ENCODE measurements at regions not wholly inside any gene's neighbourhood (a gene's known extent, or its start where the extent isn't known, plus 50 kb on each side); places are given as distances from the start of the nearest gene placed in this dataset.

GRCh38 chr12:98058838-98059237, 456.6 kb upstream of the TMPO start:
- no peak for DNase-seq (ENCODE audit: low read depth)

- DNase-seq (ENCODE audit: low read depth), result no peak
Observed at GRCh38 chr12:98059659-98060343, 455.6 kb upstream of the TMPO start.

GRCh38 chr12:98060411-98060810, 455.0 kb upstream of the TMPO start:
- DNase-seq (ENCODE audit: low read depth), result no peak

GRCh38 chr12:98062464-98063245, 452.7 kb upstream of the TMPO start:
- DNase-seq (ENCODE audit: low read depth), result no peak

- DNase-seq (ENCODE audit: low read depth), result no peak
Observed at GRCh38 chr12:98064501-98064900, 450.9 kb upstream of the TMPO start.

GRCh38 chr12:98067795-98068194, 447.6 kb upstream of the TMPO start:
- DNase-seq (ENCODE audit: low read depth), result no peak

GRCh38 chr12:98073610-98074009, 441.8 kb upstream of the TMPO start:
- DNase-seq (ENCODE audit: low read depth), result no peak

GRCh38 chr12:98074286-98074685, 441.1 kb upstream of the TMPO start:
- DNase-seq (ENCODE audit: low read depth), result no peak

GRCh38 chr12:98084391-98084790, 431.0 kb upstream of the TMPO start:
- DNase-seq (ENCODE audit: low read depth), result no peak

- DNase-seq (ENCODE audit: low read depth), result no peak
Observed at GRCh38 chr12:98085046-98085755, 430.2 kb upstream of the TMPO start.

- no peak for DNase-seq (ENCODE audit: low read depth)
Observed at GRCh38 chr12:98090731-98091130, 424.7 kb upstream of the TMPO start.

GRCh38 chr12:98096436-98096835, 419.0 kb upstream of the TMPO start:
- no peak for DNase-seq (ENCODE audit: low read depth)

GRCh38 chr12:98106031-98106683, 409.2 kb upstream of the TMPO start:
- DNase-seq (ENCODE audit: low read depth), result no peak

- DNase-seq (ENCODE audit: low read depth), result no peak
Observed at GRCh38 chr12:98109266-98109665, 406.1 kb upstream of the TMPO start.

- no peak for DNase-seq (ENCODE audit: low read depth)
Observed at GRCh38 chr12:98110536-98110935, 404.9 kb upstream of the TMPO start.

GRCh38 chr12:98113548-98113947, 401.8 kb upstream of the TMPO start:
- DNase-seq (ENCODE audit: low read depth), result no peak

- no peak for DNase-seq (ENCODE audit: low read depth)
Observed at GRCh38 chr12:98121963-98122362, 393.4 kb upstream of the TMPO start.

GRCh38 chr12:98123021-98123461, 392.3 kb upstream of the TMPO start:
- no peak for DNase-seq (ENCODE audit: low read depth)

- DNase-seq (ENCODE audit: low read depth), result no peak
Observed at GRCh38 chr12:98126637-98127335, 388.6 kb upstream of the TMPO start.

GRCh38 chr12:98127336-98127679, 388.1 kb upstream of the TMPO start:
- DNase-seq (ENCODE audit: low read depth), result no peak

GRCh38 chr12:98127854-98128253, 387.5 kb upstream of the TMPO start:
- no peak for DNase-seq (ENCODE audit: low read depth)

- no peak for DNase-seq (ENCODE audit: low read depth)
Observed at GRCh38 chr12:98136544-98136943, 378.8 kb upstream of the TMPO start.

Measured in LHCN-M2 (cell line).